Gastroesophageal sphincter (tissue), 3 donors: ENCODE measurements at regions not wholly inside any gene's neighbourhood (a gene's known extent, or its start where the extent isn't known, plus 50 kb on each side); places are given as distances from the start of the nearest gene placed in this dataset.
"Not testable (repeated sequence)": the region's sequence is repeated elsewhere in the genome, so short reads cannot be mapped to it uniquely, and the experiment has no call there.

Experiments used
- CTCF ChIP-seq, 4 experiments: fragments of 200-600 bp in 2 of 4; fragments of 450-650 bp in 2 of 4; sonication (generic) in 1 of 4; IDR thresholded peaks; one replicate each; pipeline ENCODE4 v1.5.1; 2017 to 2019; ENCODE audit warnings: antibody characterized with exemption in 4 of 4, mild to moderate bottlenecking in 2 of 4, moderate library complexity in 2 of 4
- POLR2A ChIP-seq, 2 donors: fragments of 450-650 bp; IDR thresholded peaks; one replicate each; pipeline ENCODE4 v1.6.1; 2017; ENCODE audit warnings: antibody characterized with exemption in 2 of 2, mild to moderate bottlenecking in 2 of 2, moderate library complexity in 1 of 2

GRCh38 chr9:67722460-67723090 lies 136.2 kb upstream of the ANKRD20A1 start:
- TF ChIP-seq POLR2A, CTCF (IDR thresholded peaks at IDR 0.05): not testable (repeated sequence)
